PC-3 (cell line): ENCODE measurements at regions not wholly inside any gene's neighbourhood (a gene's known extent, or its start where the extent isn't known, plus 50 kb on each side); places are given as distances from the start of the nearest gene placed in this dataset.

Source experiments
- CTCF ChIP-seq: fragments of 300-600 bp; sonication (generic); conservative IDR thresholded peaks from 2 replicates; pipeline ENCODE4 v1.5.1; 2017; ENCODE audit warnings: antibody characterized with exemption, low read depth, mild to moderate bottlenecking, low read length
- EZH2 ChIP-seq: fragments of 300-600 bp; sonication (generic); IDR thresholded peaks from one replicate; pipeline ENCODE4 v1.6.1; 2017; ENCODE audit warnings: antibody characterized with exemption, mild to moderate bottlenecking, low read length; ENCODE audit not compliant: unreplicated experiment
- EZH2phosphoT487 ChIP-seq: fragments of 300-600 bp; sonication (generic); IDR thresholded peaks from 2 replicates; pipeline ENCODE4 v1.6.1; 2018; ENCODE audit warnings: mild to moderate bottlenecking, antibody characterized with exemption, low read length, borderline replicate concordance

- TF ChIP-seq EZH2 (no peak), CTCF (no peak), EZH2phosphoT487 (no peak)
These were observed 238.6 kb upstream of the SHH start for GRCh38 chr7:156050636-156051569.
